Caco-2 (cell line): ENCODE measurements at regions not wholly inside any gene's neighbourhood (a gene's known extent, or its start where the extent isn't known, plus 50 kb on each side); places are given as distances from the start of the nearest gene placed in this dataset.

Experiments
- BruUV-seq: library from RNA; stranded (reverse); fragments of 400-500 nt; replicated peaks from 2 replicates; lab custom pipeline; 2021; lab: Mats Ljungman, UMichigan
- CTCF ChIA-PET: fragments of 300-600 bp; sonication (Branson Sonifier 250); formaldehyde crosslinking; loops from one replicate; lab custom pipeline; 2022; ENCODE audit warnings: antibody characterized with exemption; lab: Charles Lee
- POLR2A ChIA-PET: fragments of 300-600 bp; sonication (Branson Sonifier 250); formaldehyde crosslinking; loops from one replicate; lab custom pipeline; 2022; ENCODE audit warnings: antibody characterized with exemption; lab: Charles Lee
- DNase-seq, 2 experiments: peaks; one replicate each; pipeline versions ENCODE4 v3.0.0 to v3.0.0-alpha.2; 2020 to 2022
- H3K27me3 ChIP-seq: replicated peaks from 2 replicates; pipeline ENCODE4 v1.6.0; 2011; ENCODE audit warnings: low read length; ENCODE audit not compliant: control insufficient read depth, insufficient read depth
- H3K36me3 ChIP-seq: 2 replicates; pipeline ENCODE4 v1.5.1; 2011; ENCODE audit warnings: low read length; ENCODE audit not compliant: control insufficient read depth, insufficient read depth
- H3K4me1 ChIP-seq: fragments of 250-450 bp; sonication (Bioruptor Pico); 2 replicates; pipeline ENCODE4 v1.5.1; 2020; ENCODE audit warnings: mild to moderate bottlenecking
- H3K4me3 ChIP-seq: 2 replicates; pipeline ENCODE4 v1.5.1; 2011; ENCODE audit warnings: low read depth, mild to moderate bottlenecking, control low read depth, low read length
- H3K9me3 ChIP-seq: fragments of 250-450 bp; sonication (Bioruptor Pico); 2 replicates; pipeline ENCODE4 v1.5.1; 2020; ENCODE audit warnings: mild to moderate bottlenecking, moderate library complexity
- H3K27ac Mint-ChIP-seq: one replicate; pipeline ENCODE4 v1.8.0; 2022; ENCODE audit warnings: mixed read lengths; ENCODE audit not compliant: unreplicated experiment
- H3K27me3 Mint-ChIP-seq: one replicate; pipeline ENCODE4 v1.8.0; 2022; ENCODE audit warnings: mixed read lengths; ENCODE audit not compliant: insufficient read depth, unreplicated experiment
- H3K36me3 Mint-ChIP-seq: one replicate; pipeline ENCODE4 v1.8.0; 2022; ENCODE audit warnings: mild to moderate bottlenecking, mixed read lengths; ENCODE audit not compliant: insufficient read depth, unreplicated experiment
- H3K4me1 Mint-ChIP-seq: one replicate; pipeline ENCODE4 v1.8.0; 2022; ENCODE audit warnings: low read depth, mixed read lengths; ENCODE audit not compliant: unreplicated experiment
- H3K4me3 Mint-ChIP-seq: one replicate; pipeline ENCODE4 v1.8.0; 2022; ENCODE audit warnings: mild to moderate bottlenecking, moderate library complexity, mixed read lengths; ENCODE audit not compliant: unreplicated experiment
- H3K9me3 Mint-ChIP-seq: one replicate; pipeline ENCODE4 v1.8.0; 2022; ENCODE audit warnings: mixed read lengths; ENCODE audit not compliant: unreplicated experiment
- CTCF ChIP-seq, 2 experiments: fragments of 200-600 bp in 1 of 2; IDR thresholded peaks; 1 replicate in 1 of 2; 2 replicates in 1 of 2; pipeline versions ENCODE4 v1.5.1 to v1.8.0; 2011 to 2022; ENCODE audit warnings: antibody characterized with exemption in 1 of 2, control low read depth in 1 of 2, inconsistent platforms in 1 of 2, low read depth in 1 of 2, low read length in 1 of 2, mild to moderate bottlenecking in 1 of 2, moderate library complexity in 1 of 2; ENCODE audit not compliant: insufficient read depth in 1 of 2, severe bottlenecking in 1 of 2, unreplicated experiment in 1 of 2
- intact Hi-C: fragments of 100-400 bp; cut with micrococcal nuclease; formaldehyde crosslinking; loops from one replicate; pipeline ENCODE4 v1.10.0; 2022; ENCODE audit not compliant: unreplicated experiment

- Histone ChIP-seq H3K9me3 (no peaks in the 10 kb centered on the region), H3K4me3 (no peak overlapping the region), H3K27me3 (no peaks in the 10 kb centered on the region), H3K36me3 (no peaks in the 10 kb centered on the region), H3K4me1 (no peaks in the 10 kb centered on the region)
- DNase-seq, result no peak
- ChIA-PET POLR2A (no interaction called here), CTCF (no interaction called here)
- Mint-ChIP-seq H3K9me3 (no peaks in the 10 kb centered on the region), H3K4me3 (no peak overlapping the region), H3K27me3 (no peaks in the 10 kb centered on the region), H3K4me1 (no peaks in the 10 kb centered on the region), H3K27ac (no peak overlapping the region), H3K36me3 (no peaks in the 10 kb centered on the region)
- no peak for TF ChIP-seq CTCF (IDR thresholded peaks at IDR 0.05; ENCODE audit: insufficient read depth in 1 of 2, low read depth in 1 of 2, low read length in 1 of 2, severe bottlenecking in 1 of 2, unreplicated experiment in 1 of 2)
- intact Hi-C loops, result no loop called here
- no TSS peak for BruUV-seq
Measured at GRCh38 chr16:54361246-54361645, 74.7 kb upstream of the IRX3 start.

GRCh38 chr16:54360681-54361080 lies 74.1 kb upstream of the IRX3 start:
- H3K4me3 Mint-ChIP-seq, result no peak overlapping the region
- no peaks in the 10 kb centered on the region for H3K27me3 Mint-ChIP-seq
- Histone ChIP-seq H3K4me3 (no peak overlapping the region), H3K27me3 (no peaks in the 10 kb centered on the region), H3K4me1 (no peaks in the 10 kb centered on the region), H3K9me3 (no peaks in the 10 kb centered on the region), H3K36me3 (no peaks in the 10 kb centered on the region)
- no peak for TF ChIP-seq CTCF (IDR thresholded peaks at IDR 0.05; ENCODE audit: insufficient read depth in 1 of 2, low read depth in 1 of 2, low read length in 1 of 2, severe bottlenecking in 1 of 2, unreplicated experiment in 1 of 2)
- no peaks in the 10 kb centered on the region for H3K36me3 Mint-ChIP-seq
- ChIA-PET CTCF (no interaction called here), POLR2A (no interaction called here)
- H3K9me3 Mint-ChIP-seq, result peaks cover 2% of the 10 kb centered on the region
- intact Hi-C loops, result no loop called here
- no peak overlapping the region for H3K27ac Mint-ChIP-seq
- no peak for DNase-seq
- no TSS peak for BruUV-seq
- H3K4me1 Mint-ChIP-seq, result no peaks in the 10 kb centered on the region

GRCh38 chr16:54359555-54359954 lies 73.0 kb upstream of the IRX3 start:
- BruUV-seq, result no TSS peak
- H3K27ac Mint-ChIP-seq, result no peak overlapping the region
- TF ChIP-seq CTCF (IDR thresholded peaks at IDR 0.05; ENCODE audit: insufficient read depth in 1 of 2, low read depth in 1 of 2, low read length in 1 of 2, severe bottlenecking in 1 of 2, unreplicated experiment in 1 of 2), result no peak
- Histone ChIP-seq H3K4me1 (no peaks in the 10 kb centered on the region), H3K36me3 (no peaks in the 10 kb centered on the region), H3K4me3 (no peak overlapping the region), H3K9me3 (peaks cover 9% of the 10 kb centered on the region; the same call in 1 of the 2 replicates), H3K27me3 (no peaks in the 10 kb centered on the region)
- ChIA-PET POLR2A (no interaction called here), CTCF (no interaction called here)
- no peaks in the 10 kb centered on the region for H3K27me3 Mint-ChIP-seq
- H3K36me3 Mint-ChIP-seq, result no peaks in the 10 kb centered on the region
- H3K9me3 Mint-ChIP-seq, result peaks cover 13% of the 10 kb centered on the region
- no peak for DNase-seq
- no peaks in the 10 kb centered on the region for H3K4me1 Mint-ChIP-seq
- no peak overlapping the region for H3K4me3 Mint-ChIP-seq
- intact Hi-C loops, result no loop called here
